Central memory CD4-positive, alpha-beta T cell (primary cell): ENCODE measurements at regions not wholly inside any gene's neighbourhood (a gene's known extent, or its start where the extent isn't known, plus 50 kb on each side); places are given as distances from the start of the nearest gene placed in this dataset.
"Not testable (repeated sequence)": the region's sequence is repeated elsewhere in the genome, so short reads cannot be mapped to it uniquely, and the experiment has no call there.

ENCODE experiments used
- DNase-seq: peaks from one replicate; pipeline ENCODE4 v3.0.0; 2022

GRCh38 chr6:125354649-125355048, 52.9 kb upstream of the HDDC2 start:
- no peak for DNase-seq

GRCh38 chr6:125356884-125357283, 55.1 kb upstream of the HDDC2 start:
- no peak for DNase-seq

GRCh38 chr6:125357515-125358256, 55.9 kb upstream of the HDDC2 start:
- peak; percentile 28 for DNase-seq

GRCh38 chr6:125358898-125359297, 57.1 kb upstream of the HDDC2 start:
- no peak for DNase-seq

- no peak for DNase-seq
These were observed 60.1 kb upstream of the HDDC2 start for GRCh38 chr6:125361868-125362267.

GRCh38 chr6:125363039-125363823, 61.5 kb upstream of the HDDC2 start:
- no peak for DNase-seq

- no peak for DNase-seq
These were observed 62.0 kb upstream of the HDDC2 start for GRCh38 chr6:125363824-125364165.

GRCh38 chr6:125365230-125365629, 63.5 kb upstream of the HDDC2 start:
- no peak for DNase-seq

- DNase-seq: no peak
These were observed 65.4 kb upstream of the HDDC2 start for GRCh38 chr6:125367036-125367782.

GRCh38 chr6:125370343-125370742, 68.6 kb upstream of the HDDC2 start:
- no peak for DNase-seq

- DNase-seq: no peak
These were observed 73.2 kb upstream of the HDDC2 start for GRCh38 chr6:125375013-125375412.

- DNase-seq: no peak
These were observed 74.1 kb upstream of the HDDC2 start for GRCh38 chr6:125375821-125376220.

- DNase-seq: no peak
These were observed 75.9 kb upstream of the HDDC2 start for GRCh38 chr6:125377621-125378020.

GRCh38 chr6:125379174-125379573, 77.4 kb upstream of the HDDC2 start:
- DNase-seq: no peak

GRCh38 chr6:125380474-125380873, 78.7 kb upstream of the HDDC2 start:
- no peak for DNase-seq

GRCh38 chr6:125386337-125386736, 84.6 kb upstream of the HDDC2 start:
- DNase-seq: not testable (repeated sequence)

- DNase-seq: no peak
These were observed 90.9 kb upstream of the HDDC2 start for GRCh38 chr6:125392682-125393081.

GRCh38 chr6:125393449-125393858, 91.7 kb upstream of the HDDC2 start:
- no peak for DNase-seq

GRCh38 chr6:125406741-125407140, 105.0 kb upstream of the HDDC2 start:
- no peak for DNase-seq

GRCh38 chr6:125414507-125414906, 112.7 kb upstream of the HDDC2 start:
- DNase-seq: no peak

GRCh38 chr6:125415913-125416312, 114.1 kb upstream of the HDDC2 start:
- no peak for DNase-seq

- no peak for DNase-seq
These were observed 120.1 kb upstream of the HDDC2 start for GRCh38 chr6:125421836-125422235.

- no peak for DNase-seq
These were observed 121.3 kb upstream of the HDDC2 start for GRCh38 chr6:125423047-125423446.

- DNase-seq: no peak
These were observed 130.2 kb upstream of the HDDC2 start for GRCh38 chr6:125431971-125432370.
